ENCODE measurements at regions not wholly inside any gene's neighbourhood (a gene's known extent, or its start where the extent isn't known, plus 50 kb on each side); places are given as distances from the start of the nearest gene placed in this dataset.

DNA sequence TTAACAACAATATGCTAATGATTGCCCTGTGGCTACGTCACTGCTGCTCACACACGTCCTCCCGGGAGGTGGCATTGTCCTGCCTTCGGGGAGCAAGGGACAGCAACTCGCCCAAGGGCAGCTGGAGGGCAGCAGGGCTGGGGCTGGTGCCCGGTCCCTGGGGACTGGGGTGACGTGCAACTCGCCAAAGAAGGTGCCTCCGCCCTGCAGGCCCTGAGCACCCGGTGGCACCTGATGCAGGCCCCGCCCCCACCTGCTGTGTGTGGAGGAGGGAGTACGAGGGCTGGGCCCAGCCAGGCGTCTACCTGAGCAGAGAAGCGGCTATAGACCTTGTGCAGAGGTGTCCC lies 64.8 kb upstream of the SLCO4A1 start:
- peaks cover 25 to 44% of the 10 kb centered on the region in 2 experiments for H3K27me3 ChIP-seq (ENCODE audit: control insufficient read depth in 1 of 2, insufficient read depth in 2 of 2, low read length in 2 of 2)

DNA sequence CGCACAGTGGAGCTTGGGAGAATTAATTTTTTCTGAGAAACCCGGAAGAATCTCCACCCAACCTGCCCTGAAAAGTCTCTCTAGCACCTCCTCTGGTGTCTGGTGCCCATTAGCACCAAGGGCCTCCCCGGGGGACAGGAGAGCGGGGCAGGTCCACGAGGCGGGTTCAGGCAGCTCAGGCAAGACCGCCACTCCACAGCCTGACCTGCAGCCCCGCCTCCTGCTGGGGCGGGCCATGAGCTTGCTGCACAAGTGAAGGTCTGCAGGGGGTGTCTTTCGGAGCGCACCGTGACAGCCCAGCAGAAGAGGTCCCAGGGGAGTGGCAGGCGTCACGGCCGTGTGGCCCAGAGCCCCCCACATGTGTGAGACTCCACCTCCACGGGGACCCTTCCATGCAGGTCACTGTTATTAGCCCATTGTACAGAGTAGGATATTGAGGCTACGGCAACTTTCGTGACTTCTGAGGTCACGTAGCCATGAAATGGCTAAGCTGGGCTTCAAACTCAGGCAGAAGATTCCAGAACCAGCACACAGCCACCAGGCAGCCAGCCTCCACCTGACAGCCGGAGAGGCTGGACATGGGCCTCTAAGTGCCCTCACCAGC lies 63.9 kb upstream of the SLCO4A1 start:
- Histone ChIP-seq H3K27ac (ENCODE audit: low read depth in 1 of 2, low read length in 2 of 2) (no peak overlapping the region), H3K27me3 (ENCODE audit: control insufficient read depth in 1 of 2, insufficient read depth in 2 of 2, low read length in 2 of 2) (peaks cover 28 to 50% of the 10 kb centered on the region in 2 experiments), H3K4me1 (ENCODE audit: insufficient read depth, low read length) (peaks cover 3% of the 10 kb centered on the region), H3K36me3 (ENCODE audit: insufficient read depth, low read length) (no peaks in the 10 kb centered on the region), H3K4me3 (ENCODE audit: low read length) (no peak overlapping the region), H3K9me3 (ENCODE audit: control insufficient read depth in 1 of 2, insufficient read depth in 1 of 2, low read length in 2 of 2) (peaks cover 0 to 23% of the 10 kb centered on the region in 2 experiments)
- no peak overlapping the region for H3K27ac Mint-ChIP-seq
- no peak overlapping the region for H3K4me3 Mint-ChIP-seq
- DNase-seq (no peak), ATAC-seq (ENCODE audit: poor library complexity) (no peak)
- H3K27me3 Mint-ChIP-seq = peaks cover 70% of the 10 kb centered on the region
- ChIA-PET CTCF (no interaction called here), POLR2A (no interaction called here)
- no peaks in the 10 kb centered on the region for H3K36me3 Mint-ChIP-seq (ENCODE audit: low read depth)
- H3K4me1 Mint-ChIP-seq (ENCODE audit: low read depth) = no peaks in the 10 kb centered on the region
- H3K9me3 Mint-ChIP-seq = no peaks in the 10 kb centered on the region
- TF ChIP-seq, protein P1, sequence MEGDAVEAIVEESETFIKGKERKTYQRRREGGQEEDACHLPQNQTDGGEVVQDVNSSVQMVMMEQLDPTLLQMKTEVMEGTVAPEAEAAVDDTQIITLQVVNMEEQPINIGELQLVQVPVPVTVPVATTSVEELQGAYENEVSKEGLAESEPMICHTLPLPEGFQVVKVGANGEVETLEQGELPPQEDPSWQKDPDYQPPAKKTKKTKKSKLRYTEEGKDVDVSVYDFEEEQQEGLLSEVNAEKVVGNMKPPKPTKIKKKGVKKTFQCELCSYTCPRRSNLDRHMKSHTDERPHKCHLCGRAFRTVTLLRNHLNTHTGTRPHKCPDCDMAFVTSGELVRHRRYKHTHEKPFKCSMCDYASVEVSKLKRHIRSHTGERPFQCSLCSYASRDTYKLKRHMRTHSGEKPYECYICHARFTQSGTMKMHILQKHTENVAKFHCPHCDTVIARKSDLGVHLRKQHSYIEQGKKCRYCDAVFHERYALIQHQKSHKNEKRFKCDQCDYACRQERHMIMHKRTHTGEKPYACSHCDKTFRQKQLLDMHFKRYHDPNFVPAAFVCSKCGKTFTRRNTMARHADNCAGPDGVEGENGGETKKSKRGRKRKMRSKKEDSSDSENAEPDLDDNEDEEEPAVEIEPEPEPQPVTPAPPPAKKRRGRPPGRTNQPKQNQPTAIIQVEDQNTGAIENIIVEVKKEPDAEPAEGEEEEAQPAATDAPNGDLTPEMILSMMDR (IDR thresholded peaks at IDR 0.05) = no peak
- intact Hi-C loops (cut with DNase I, micrococcal nuclease) = no loop called here

More for the DNA sequence above, 64.8 kb upstream of the SLCO4A1 start:
- H3K4me1 Mint-ChIP-seq (ENCODE audit: low read depth) = no peaks in the 10 kb centered on the region
- no peaks in the 10 kb centered on the region for H3K9me3 Mint-ChIP-seq
- no peaks in the 10 kb centered on the region for H3K36me3 Mint-ChIP-seq (ENCODE audit: low read depth)
- no peak overlapping the region for H3K4me3 Mint-ChIP-seq
- Histone ChIP-seq H3K27ac (ENCODE audit: low read depth in 1 of 2, low read length in 2 of 2) (no peak overlapping the region), H3K4me1 (ENCODE audit: insufficient read depth, low read length) (peaks cover 3% of the 10 kb centered on the region), H3K4me3 (ENCODE audit: low read length) (no peak overlapping the region), H3K36me3 (ENCODE audit: insufficient read depth, low read length) (no peaks in the 10 kb centered on the region), H3K9me3 (ENCODE audit: control insufficient read depth in 1 of 2, insufficient read depth in 1 of 2, low read length in 2 of 2) (peaks cover 0 to 24% of the 10 kb centered on the region in 2 experiments)
- ChIA-PET POLR2A (interaction anchor here (0.6 kb wide), 1 partner anchor 381 kb away, joined by 3 read pairs; no protein-coding TSS in a partner anchor), CTCF (no interaction called here)
- no peak overlapping the region for H3K27ac Mint-ChIP-seq
- peaks cover 64% of the 10 kb centered on the region for H3K27me3 Mint-ChIP-seq
- ATAC-seq (ENCODE audit: poor library complexity) = no peak
- TF ChIP-seq, protein P1 (IDR thresholded peaks at IDR 0.05) = no peak
- DNase-seq = no peak
- intact Hi-C loops (cut with DNase I, micrococcal nuclease) = no loop called here

DNA sequence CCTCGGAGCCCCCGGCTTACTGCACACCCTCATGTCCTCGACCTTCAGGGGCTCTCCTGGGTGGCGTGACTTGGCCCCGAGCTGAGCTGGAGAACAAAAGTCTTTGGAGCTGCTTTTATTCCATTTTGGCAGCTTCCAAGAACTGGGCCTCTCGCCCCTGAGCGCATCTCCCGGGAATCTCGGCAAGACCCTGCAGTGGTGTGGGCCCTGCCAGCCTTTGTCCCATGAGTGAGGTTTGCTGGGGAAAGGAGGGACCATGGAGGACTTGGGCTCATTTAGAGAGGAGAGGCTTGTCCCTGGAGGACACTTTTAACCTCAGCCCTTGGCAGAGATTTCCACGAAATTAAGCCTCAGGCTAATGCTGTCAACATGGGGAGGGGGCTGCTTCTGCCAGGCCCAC lies 62.3 kb upstream of the SLCO4A1 start:
- intact Hi-C loops (cut with DNase I, micrococcal nuclease) = no loop called here
- ATAC-seq (ENCODE audit: poor library complexity) = no peak
- Mint-ChIP-seq H3K4me1 (ENCODE audit: low read depth) (no peaks in the 10 kb centered on the region), H3K27ac (no peak overlapping the region), H3K4me3 (no peak overlapping the region), H3K9me3 (no peaks in the 10 kb centered on the region), H3K27me3 (peaks cover 70% of the 10 kb centered on the region), H3K36me3 (ENCODE audit: low read depth) (no peaks in the 10 kb centered on the region)
- no peak for DNase-seq
- peaks cover 3% of the 10 kb centered on the region for H3K4me1 ChIP-seq (ENCODE audit: insufficient read depth, low read length)
- H3K9me3 ChIP-seq (ENCODE audit: control insufficient read depth in 1 of 2, insufficient read depth in 1 of 2, low read length in 2 of 2) = peaks cover 0 to 19% of the 10 kb centered on the region in 2 experiments
- no peak overlapping the region for H3K27ac ChIP-seq (ENCODE audit: low read depth in 1 of 2, low read length in 2 of 2)
- POLR2A ChIA-PET = no interaction called here
- CTCF ChIA-PET = no interaction called here
- H3K27me3 ChIP-seq (ENCODE audit: control insufficient read depth in 1 of 2, insufficient read depth in 2 of 2, low read length in 2 of 2) = peaks cover 41 to 52% of the 10 kb centered on the region in 2 experiments
- TF ChIP-seq, protein P1 (IDR thresholded peaks at IDR 0.05) = no peak
- no peak overlapping the region for H3K4me3 ChIP-seq (ENCODE audit: low read length)
- no peaks in the 10 kb centered on the region for H3K36me3 ChIP-seq (ENCODE audit: insufficient read depth, low read length)
